Stimulated activated CD4-positive, alpha-beta T cell treated with anti-CD3 and anti-CD28 coated beads, Interleukin-15, amount 100 ng/mL, for 24 hours (primary cell): ENCODE measurements at regions not wholly inside any gene's neighbourhood (a gene's known extent, or its start where the extent isn't known, plus 50 kb on each side); places are given as distances from the start of the nearest gene placed in this dataset.
"Not testable (repeated sequence)": the region's sequence is repeated elsewhere in the genome, so short reads cannot be mapped to it uniquely, and the experiment has no call there.

Experiments
- DNase-seq: peaks from one replicate; pipeline ENCODE4 v3.0.0-alpha.2; 2020

DNA sequence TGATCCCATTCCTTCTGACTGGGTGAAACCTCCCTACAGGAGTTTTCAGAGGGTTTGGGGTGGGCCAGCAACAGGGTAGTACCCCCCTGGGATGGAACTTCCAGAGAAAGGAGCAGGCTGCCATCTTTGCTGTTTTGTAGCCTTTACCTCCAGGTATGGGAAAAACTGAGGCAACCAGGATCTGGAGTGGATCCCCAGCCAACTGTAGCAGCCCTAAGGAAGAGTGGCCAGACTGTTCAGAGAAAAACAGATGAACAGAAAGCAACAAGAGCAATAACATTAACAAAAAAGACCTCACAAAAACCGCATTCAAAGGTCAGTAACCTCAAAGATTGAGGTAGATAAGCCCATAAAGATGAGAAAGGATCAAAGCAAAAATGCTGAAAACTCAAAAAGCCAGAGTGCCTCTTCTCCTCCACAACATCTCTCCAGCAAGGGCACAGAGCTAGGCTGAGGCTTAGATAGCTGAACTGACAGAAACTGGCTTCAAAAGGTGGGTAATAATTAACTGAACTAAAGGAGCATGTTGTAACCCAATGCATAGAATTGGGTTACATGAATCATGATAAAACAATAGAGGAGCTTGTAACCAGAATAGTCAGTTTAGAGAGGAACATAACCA is 1288.6 kb upstream of the CNTN5 start:
- DNase-seq: no peak

DNA sequence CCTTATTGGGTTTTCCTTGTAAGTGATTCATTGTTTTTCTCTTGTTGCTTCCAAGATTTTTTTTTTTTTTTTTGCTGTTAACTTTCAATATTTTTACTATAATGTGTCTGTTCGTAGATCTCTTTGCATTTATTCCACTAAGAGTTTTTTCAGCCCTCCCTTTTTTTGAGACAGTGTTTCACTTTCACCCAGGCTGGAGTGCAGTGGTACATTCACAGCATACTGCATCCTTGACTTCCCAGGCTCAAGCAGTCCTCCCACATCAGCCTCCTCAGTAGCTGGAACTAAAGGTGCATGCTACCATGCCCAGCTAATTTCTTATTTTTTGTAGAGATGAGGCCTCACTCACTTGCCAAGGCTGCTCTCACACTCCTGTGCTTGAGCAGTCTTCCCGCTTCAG is 1282.0 kb upstream of the CNTN5 start:
- DNase-seq: no peak

GRCh38 chr11:97739932-97740800 is 1280.6 kb upstream of the CNTN5 start:
- DNase-seq: no peak

GRCh38 chr11:97740801-97741151 is 1280.0 kb upstream of the CNTN5 start:
- DNase-seq: no peak

GRCh38 chr11:97742717-97743116 is 1278.0 kb upstream of the CNTN5 start:
- DNase-seq: no peak

- no peak for DNase-seq
These were observed 1277.5 kb upstream of the CNTN5 start for GRCh38 chr11:97743205-97743742.

GRCh38 chr11:97745515-97746050 is 1275.2 kb upstream of the CNTN5 start:
- no peak for DNase-seq

- DNase-seq: no peak
These were observed 1273.9 kb upstream of the CNTN5 start for GRCh38 chr11:97746818-97747217.

- no peak for DNase-seq
These were observed 1269.3 kb upstream of the CNTN5 start for GRCh38 chr11:97751405-97751804.

- no peak for DNase-seq
These were observed 1268.8 kb upstream of the CNTN5 start for GRCh38 chr11:97751952-97752351.

GRCh38 chr11:97754976-97755375 is 1265.8 kb upstream of the CNTN5 start:
- DNase-seq: no peak

DNA sequence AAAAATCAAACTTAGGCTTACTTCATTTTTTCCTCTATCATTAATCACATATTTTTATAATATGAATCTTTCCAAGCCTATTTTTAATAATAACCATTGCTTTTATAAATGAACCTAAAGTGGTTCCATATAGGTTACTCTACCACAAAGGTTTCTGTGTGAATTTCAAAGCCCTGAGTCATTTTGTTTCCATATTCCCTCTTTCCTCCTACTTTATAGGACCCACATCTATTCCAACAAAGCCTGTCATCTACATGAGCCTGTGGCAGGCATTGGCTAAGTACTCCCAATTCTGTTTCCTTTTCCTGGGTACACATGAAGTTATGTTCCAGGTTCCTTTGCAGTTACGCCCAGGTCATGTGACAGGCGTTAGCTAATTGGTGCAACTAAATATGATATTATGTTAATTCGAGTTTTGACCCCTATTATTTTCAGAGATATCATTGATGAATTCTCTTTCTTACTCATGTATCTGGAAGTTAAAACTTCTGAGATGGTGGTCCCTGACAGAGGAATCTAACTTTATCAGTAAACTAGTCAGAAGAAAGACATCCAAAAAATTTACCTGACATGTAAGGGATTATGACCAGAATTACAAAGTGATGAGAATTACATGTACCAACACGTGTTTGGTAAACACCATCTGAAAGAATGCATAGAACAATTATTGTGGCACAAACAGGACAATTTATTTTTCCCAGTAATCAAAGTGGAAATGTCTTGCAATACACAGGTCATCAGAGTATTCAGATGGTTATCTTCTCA is 1264.0 kb upstream of the CNTN5 start:
- no peak for DNase-seq

DNA sequence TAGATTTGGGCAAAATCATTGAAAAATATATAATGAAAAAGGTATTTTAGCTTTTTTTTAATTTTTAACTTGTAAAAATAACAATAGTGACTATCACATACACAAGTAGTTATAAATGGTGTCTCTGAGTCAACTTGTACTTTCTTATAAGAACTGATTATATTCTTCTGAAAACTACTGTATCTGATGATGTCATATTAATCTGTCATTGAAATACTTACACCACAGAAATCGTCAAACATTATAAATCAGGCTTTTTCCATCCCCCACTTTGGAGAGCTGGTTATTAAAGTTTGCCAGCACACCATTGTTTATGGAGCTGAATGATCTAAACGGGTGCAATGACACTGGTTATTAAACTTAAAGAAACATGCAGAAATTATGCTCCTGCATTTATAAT is 1259.6 kb upstream of the CNTN5 start:
- DNase-seq: no peak

DNA sequence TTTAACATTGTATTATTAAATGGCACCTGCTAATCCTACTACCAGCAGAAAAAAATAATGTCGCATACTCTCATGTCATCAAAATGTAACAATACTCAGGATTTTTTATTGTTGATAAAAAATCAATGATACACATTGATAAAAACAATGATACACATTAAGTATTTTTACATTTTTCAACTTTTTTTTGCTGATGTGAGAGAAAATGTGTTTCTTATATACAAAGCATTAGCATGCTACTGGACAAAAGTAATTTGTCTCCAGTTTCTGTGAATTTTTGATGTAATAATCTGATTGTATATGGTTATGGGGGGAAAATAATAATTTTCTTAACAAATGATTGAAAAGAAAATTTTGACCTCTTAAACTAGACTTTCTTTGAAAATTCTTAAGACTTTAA is 1256.6 kb upstream of the CNTN5 start:
- no peak for DNase-seq

- DNase-seq: no peak
These were observed 1256.1 kb upstream of the CNTN5 start for GRCh38 chr11:97764605-97765004.

DNA sequence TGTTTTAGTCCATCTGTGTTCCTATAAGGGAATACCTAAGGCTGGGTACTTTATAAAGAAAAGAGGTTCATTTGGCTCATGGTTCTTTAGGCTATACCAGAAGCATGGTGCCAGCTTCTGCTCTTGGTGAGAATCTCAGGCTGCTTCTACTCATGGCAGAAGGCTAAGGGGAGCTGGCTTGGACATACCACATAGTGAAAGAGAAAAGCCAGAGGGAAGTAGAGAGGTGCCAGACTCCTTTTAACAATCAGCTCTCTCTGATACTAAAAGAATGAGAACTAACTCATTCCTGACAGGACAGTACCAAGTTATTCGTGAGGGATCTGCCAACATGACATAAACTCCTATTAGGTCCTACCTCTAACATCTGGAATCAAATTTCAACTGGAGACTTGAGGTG is 1250.2 kb upstream of the CNTN5 start:
- no peak for DNase-seq

- DNase-seq: no peak
These were observed 1248.0 kb upstream of the CNTN5 start for GRCh38 chr11:97772705-97773104.

- not testable (repeated sequence) for DNase-seq
These were observed 1236.4 kb upstream of the CNTN5 start for GRCh38 chr11:97784388-97784787.

DNA sequence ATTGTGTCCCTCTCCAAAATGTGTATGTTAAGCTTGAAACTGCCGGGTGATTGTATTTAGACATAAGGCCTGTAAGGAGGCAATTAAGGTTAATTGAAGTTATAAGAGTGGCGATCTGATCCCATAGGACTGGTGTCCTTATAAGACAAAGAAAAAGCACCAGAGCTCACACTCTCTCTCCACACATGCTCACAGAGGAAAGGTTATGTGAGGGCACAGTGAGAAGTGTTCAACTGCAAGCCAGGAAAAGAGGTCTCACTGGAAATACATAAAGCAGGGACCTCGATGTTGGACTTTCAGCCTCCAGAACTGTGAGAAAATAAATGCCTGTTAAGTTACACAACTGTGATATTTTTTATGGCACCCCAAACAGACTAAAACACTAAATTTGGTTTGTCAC is 1233.8 kb upstream of the CNTN5 start:
- no peak for DNase-seq

DNA sequence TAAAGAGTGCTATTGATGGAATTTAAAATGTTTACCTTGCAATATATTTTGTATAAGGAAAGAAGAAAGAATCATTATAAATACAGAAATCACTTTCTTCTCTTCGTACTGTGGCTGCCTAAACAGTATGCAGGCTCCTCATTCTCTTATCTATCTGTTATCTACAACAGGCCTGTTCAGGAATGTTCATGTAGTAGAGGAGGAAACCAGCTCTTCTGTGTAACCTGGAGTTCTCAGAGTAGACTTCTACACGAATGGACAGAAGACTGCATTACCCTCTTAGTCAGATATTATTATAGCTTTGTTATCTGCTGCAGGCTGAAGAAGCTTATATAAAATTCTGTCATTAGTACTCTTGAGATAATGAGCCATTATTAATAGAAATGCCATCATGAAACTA is 1225.9 kb upstream of the CNTN5 start:
- DNase-seq: no peak

GRCh38 chr11:97800891-97801290 is 1219.9 kb upstream of the CNTN5 start:
- no peak for DNase-seq

- no peak for DNase-seq
These were observed 1206.3 kb upstream of the CNTN5 start for GRCh38 chr11:97814325-97814959.

DNA sequence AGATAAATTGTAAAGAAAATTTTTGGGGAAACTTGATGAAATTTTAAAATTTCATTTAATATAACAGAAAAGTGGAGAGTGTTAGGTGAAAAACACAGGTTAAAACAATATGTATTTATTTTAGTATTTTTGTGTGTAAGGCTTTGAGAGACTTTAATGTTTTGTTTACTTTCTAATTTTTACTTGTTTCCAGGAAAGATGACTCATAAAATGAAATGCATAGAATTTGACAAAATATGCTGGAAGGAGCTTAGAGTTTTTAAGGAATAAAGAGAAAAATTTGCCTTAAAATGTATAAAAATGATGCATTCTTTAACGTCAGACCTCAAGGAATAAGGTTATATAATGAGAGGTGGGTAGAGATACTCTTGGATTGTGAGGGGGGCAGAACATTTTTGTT is 1205.1 kb upstream of the CNTN5 start:
- DNase-seq: no peak
